ENCODE measurements at regions not wholly inside any gene's neighbourhood (a gene's known extent, or its start where the extent isn't known, plus 50 kb on each side); places are given as distances from the start of the nearest gene placed in this dataset.

GRCh38 chr13:62910541-62911060, 1495.0 kb upstream of the PCDH20 start:
- TF ChIP-seq CTCF (IDR thresholded peaks at IDR 0.05; ENCODE audit: extremely low read depth, missing control alignments), result no peak
- DNase-seq (ENCODE audit: low spot score), result no peak

DNA sequence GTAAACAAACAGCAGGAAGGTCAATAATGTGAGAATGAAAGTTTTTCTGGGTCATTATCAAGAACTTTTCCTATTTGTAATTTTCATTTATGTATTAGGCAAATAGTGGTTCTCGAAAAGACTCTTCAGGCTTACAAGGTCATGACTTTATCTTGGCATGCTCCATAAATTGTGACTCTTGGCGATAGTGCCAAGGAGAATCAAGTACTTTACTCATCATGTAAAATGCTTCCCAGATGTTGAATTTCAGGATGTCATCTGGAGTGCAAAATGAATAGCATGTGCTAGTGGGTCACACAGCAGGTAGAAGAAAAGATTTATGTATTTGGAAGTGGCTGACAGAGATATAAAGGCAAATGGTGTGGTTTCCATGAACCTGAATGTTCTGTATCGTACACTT, 1492.7 kb upstream of the PCDH20 start:
- TF ChIP-seq CTCF (IDR thresholded peaks at IDR 0.05; ENCODE audit: extremely low read depth, missing control alignments), result no peak
- no peak for DNase-seq (ENCODE audit: low spot score)

DNA sequence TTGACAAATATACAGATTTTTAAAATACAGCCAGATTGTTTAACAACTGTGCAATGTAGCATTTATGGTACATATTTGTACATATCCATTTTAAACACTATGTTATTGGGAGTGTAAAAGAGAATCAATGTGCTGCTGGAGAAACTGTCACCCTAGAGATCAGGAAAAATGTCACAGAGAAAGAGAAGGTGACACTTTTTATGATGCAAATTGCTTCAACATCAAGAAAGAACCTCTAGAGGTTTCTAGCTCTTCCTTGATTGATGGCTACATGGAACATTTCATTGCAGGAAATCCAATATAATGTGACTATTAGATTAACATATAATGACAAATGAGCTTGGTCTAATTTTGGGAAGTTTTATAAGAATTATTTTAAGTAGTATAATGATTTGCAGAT, 1491.2 kb upstream of the PCDH20 start:
- no peak for TF ChIP-seq CTCF (IDR thresholded peaks at IDR 0.05; ENCODE audit: extremely low read depth, missing control alignments)
- DNase-seq (ENCODE audit: low spot score), result no peak

DNA sequence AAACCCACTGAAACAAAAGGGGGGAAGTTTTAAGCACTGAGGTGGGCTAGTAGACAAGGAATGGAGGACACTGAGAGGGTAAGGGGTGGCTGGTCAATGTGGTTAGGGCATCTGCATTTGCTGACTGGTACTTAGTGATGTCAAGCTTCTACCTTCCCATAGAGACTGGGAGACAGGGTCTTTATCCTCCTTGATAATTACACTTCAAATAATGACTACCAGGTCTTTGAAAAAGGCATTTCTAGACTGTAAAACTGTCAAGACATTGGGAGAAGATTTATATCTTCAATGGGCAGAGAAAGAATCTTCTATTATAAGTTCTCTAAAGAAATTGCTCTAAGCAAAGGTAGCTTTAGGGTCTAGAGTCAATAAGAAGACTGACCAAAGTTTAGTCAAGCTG, 1490.8 kb upstream of the PCDH20 start:
- DNase-seq (ENCODE audit: low spot score), result no peak
- no peak for TF ChIP-seq CTCF (IDR thresholded peaks at IDR 0.05; ENCODE audit: extremely low read depth, missing control alignments)

- no peak for TF ChIP-seq CTCF (IDR thresholded peaks at IDR 0.05; ENCODE audit: extremely low read depth, missing control alignments)
- no peak for DNase-seq (ENCODE audit: low spot score)
These were observed 1471.4 kb upstream of the PCDH20 start for GRCh38 chr13:62887046-62887445.

- no peak for DNase-seq (ENCODE audit: low spot score)
- TF ChIP-seq CTCF (IDR thresholded peaks at IDR 0.05; ENCODE audit: extremely low read depth, missing control alignments), result no peak
These were observed 1463.4 kb upstream of the PCDH20 start for GRCh38 chr13:62879071-62879470.

DNA sequence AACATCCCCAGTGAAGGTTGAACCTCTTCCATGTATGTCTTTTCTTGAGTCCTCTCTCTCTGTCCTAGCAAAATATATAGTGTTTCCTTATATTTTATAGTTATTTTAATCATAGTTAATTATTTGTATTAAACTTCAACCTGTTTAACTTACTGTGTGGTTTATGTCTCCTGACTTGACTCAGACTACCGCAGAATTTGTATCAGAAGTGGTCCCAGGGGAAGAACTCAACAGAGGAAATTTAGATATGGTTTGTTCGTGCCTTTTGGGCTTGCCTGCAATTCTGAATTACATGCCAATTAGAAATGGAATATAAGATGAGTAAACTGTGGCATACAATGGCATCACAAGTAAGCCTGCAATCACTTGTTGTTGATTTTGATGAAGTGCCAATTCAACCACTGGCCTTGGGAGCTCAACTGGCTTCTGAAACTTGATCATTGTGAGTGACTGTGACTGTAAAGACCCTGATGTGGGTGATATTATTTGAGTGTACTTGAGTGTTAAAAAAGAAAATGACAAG, 1459.5 kb upstream of the PCDH20 start:
- no peak for DNase-seq (ENCODE audit: low spot score)
- TF ChIP-seq CTCF (IDR thresholded peaks at IDR 0.05; ENCODE audit: extremely low read depth, missing control alignments), result no peak
